Thyroid gland (tissue), 4 donors: ENCODE measurements at regions not wholly inside any gene's neighbourhood (a gene's known extent, or its start where the extent isn't known, plus 50 kb on each side); places are given as distances from the start of the nearest gene placed in this dataset.

Experiments used
- CTCF ChIP-seq, 6 experiments: fragments of 200-600 bp in 3 of 6; fragments of 450-650 bp in 3 of 6; sonication (generic) in 3 of 6; IDR thresholded peaks; one replicate each; pipeline ENCODE4 v1.5.1; 2016 to 2019; ENCODE audit warnings: antibody characterized with exemption in 6 of 6, mild to moderate bottlenecking in 2 of 6, inconsistent platforms in 1 of 6, moderate library complexity in 1 of 6
- POLR2A ChIP-seq, 2 donors: fragments of 450-650 bp; IDR thresholded peaks; one replicate each; pipeline ENCODE4 v1.6.1; 2017; ENCODE audit warnings: antibody characterized with exemption in 2 of 2, mild to moderate bottlenecking in 2 of 2, moderate library complexity in 1 of 2

GRCh38 chr11:113596658-113597057 lies 109.5 kb downstream of the TMPRSS5 start:
- TF ChIP-seq POLR2A (IDR thresholded peaks at IDR 0.05) (no peak), CTCF (IDR thresholded peaks at IDR 0.05) (no peak)
